ENCODE measurements at regions not wholly inside any gene's neighbourhood (a gene's known extent, or its start where the extent isn't known, plus 50 kb on each side); places are given as distances from the start of the nearest gene placed in this dataset.

DNA sequence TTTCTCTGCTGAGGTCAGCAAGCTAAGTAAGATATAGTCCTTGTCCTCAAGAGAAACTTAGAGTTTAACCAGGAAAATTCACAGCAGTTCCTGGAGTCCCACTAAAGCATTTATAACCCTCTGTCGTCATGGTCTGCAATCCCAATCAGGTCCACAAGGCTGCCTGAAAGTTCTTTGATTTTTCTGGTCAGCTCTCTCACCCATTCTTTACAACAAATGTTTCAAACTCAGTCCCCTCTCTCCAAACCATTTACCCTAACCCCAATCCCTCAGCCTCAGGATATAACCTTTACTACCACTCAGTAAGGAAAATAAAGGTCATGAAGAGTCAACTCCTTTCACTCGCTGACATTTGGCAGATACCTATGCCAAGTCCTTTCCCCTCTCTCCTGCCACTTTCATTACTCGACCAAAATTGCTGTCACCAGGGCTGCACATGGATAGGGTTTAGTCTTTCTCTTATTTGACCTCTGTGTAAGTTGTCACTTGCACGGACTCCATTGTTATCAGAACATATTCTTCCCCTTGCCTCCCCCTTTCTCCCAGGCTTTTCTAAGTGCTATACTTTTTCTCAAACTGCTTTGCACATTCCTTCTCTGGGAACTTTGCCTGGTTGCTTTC, 936.6 kb downstream of the NR2F1-AS1 start:
- TF ChIP-seq, protein P1, sequence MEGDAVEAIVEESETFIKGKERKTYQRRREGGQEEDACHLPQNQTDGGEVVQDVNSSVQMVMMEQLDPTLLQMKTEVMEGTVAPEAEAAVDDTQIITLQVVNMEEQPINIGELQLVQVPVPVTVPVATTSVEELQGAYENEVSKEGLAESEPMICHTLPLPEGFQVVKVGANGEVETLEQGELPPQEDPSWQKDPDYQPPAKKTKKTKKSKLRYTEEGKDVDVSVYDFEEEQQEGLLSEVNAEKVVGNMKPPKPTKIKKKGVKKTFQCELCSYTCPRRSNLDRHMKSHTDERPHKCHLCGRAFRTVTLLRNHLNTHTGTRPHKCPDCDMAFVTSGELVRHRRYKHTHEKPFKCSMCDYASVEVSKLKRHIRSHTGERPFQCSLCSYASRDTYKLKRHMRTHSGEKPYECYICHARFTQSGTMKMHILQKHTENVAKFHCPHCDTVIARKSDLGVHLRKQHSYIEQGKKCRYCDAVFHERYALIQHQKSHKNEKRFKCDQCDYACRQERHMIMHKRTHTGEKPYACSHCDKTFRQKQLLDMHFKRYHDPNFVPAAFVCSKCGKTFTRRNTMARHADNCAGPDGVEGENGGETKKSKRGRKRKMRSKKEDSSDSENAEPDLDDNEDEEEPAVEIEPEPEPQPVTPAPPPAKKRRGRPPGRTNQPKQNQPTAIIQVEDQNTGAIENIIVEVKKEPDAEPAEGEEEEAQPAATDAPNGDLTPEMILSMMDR (conservative IDR thresholded peaks at IDR 0.05): no peak; the same call in 1 of the 2 replicates
- no peak for TF ChIP-seq ZFX (IDR thresholded peaks at IDR 0.05)
